ENCODE measurements at regions not wholly inside any gene's neighbourhood (a gene's known extent, or its start where the extent isn't known, plus 50 kb on each side); places are given as distances from the start of the nearest gene placed in this dataset.

DNA sequence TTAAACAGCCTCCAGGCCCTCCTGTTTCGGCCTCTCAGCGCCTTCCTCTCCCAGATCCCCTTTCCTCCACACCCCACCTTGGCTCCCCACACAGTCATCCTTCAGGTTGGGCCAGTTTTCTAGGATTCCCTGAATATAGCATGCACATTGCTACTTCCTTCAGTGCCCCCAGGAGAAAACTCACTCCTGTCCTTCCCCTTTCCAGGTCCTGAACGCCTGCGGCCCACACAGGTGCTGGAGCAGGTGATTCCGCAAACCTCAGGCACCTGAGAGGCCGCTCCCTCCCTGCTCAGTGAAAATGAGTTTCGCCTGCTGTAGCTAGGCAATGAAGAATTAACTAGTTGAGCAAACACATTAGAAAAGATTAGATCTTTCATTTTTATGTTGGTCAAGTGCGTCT, 185.0 kb downstream of the MED10 start:
- TF ChIP-seq CTCF (IDR thresholded peaks at IDR 0.05; ENCODE audit: low read length) (no peak), EZH2 (optimal IDR thresholded peaks at IDR 0.05; ENCODE audit: low read depth, low read length) (no peak)

Measured in MM.1S (cell line).